Nephron (organoid): ENCODE measurements at regions not wholly inside any gene's neighbourhood (a gene's known extent, or its start where the extent isn't known, plus 50 kb on each side); places are given as distances from the start of the nearest gene placed in this dataset.

ENCODE experiments used
- H3K27ac Mint-ChIP-seq, 3 experiments: 2 replicates each; pipeline ENCODE4 v1.8.0; 2020; ENCODE audit warnings: mixed read lengths in 3 of 3, mild to moderate bottlenecking in 2 of 3, moderate library complexity in 1 of 3
- H3K27me3 Mint-ChIP-seq: 2 replicates; pipeline ENCODE4 v1.8.0; 2021; ENCODE audit warnings: low read depth, mild to moderate bottlenecking, moderate library complexity, mixed read lengths
- H3K36me3 Mint-ChIP-seq: 2 replicates; pipeline ENCODE4 v1.8.0; 2020; ENCODE audit warnings: low read depth, mixed read lengths
- H3K4me1 Mint-ChIP-seq: 2 replicates; pipeline ENCODE4 v1.8.0; 2020; ENCODE audit warnings: mixed read lengths
- H3K4me3 Mint-ChIP-seq, 3 experiments: 2 replicates each; pipeline ENCODE4 v1.8.0; 2020; ENCODE audit warnings: mild to moderate bottlenecking in 3 of 3, mixed read lengths in 3 of 3, moderate library complexity in 2 of 3
- H3K9me3 Mint-ChIP-seq: 2 replicates; pipeline ENCODE4 v1.8.0; 2020; ENCODE audit warnings: mixed read lengths
- TF ChIP-seq, protein P1 (sequence below), 3 experiments: fragments of 200-600 bp; sonication (generic); IDR thresholded peaks; one replicate each; pipeline ENCODE4 v1.5.0; 2021; ENCODE audit warnings: antibody characterized with exemption in 3 of 3; ENCODE audit not compliant: unreplicated experiment in 3 of 3

GRCh38 chr16:86087896-86088230, 188.9 kb downstream of the IRF8 start:
- Mint-ChIP-seq H3K27me3 (peaks cover 76% of the 10 kb centered on the region), H3K36me3 (no peaks in the 10 kb centered on the region), H3K27ac (no peak overlapping the region), H3K4me1 (no peaks in the 10 kb centered on the region), H3K9me3 (no peaks in the 10 kb centered on the region), H3K4me3 (no peak overlapping the region)
- TF ChIP-seq, protein P1, sequence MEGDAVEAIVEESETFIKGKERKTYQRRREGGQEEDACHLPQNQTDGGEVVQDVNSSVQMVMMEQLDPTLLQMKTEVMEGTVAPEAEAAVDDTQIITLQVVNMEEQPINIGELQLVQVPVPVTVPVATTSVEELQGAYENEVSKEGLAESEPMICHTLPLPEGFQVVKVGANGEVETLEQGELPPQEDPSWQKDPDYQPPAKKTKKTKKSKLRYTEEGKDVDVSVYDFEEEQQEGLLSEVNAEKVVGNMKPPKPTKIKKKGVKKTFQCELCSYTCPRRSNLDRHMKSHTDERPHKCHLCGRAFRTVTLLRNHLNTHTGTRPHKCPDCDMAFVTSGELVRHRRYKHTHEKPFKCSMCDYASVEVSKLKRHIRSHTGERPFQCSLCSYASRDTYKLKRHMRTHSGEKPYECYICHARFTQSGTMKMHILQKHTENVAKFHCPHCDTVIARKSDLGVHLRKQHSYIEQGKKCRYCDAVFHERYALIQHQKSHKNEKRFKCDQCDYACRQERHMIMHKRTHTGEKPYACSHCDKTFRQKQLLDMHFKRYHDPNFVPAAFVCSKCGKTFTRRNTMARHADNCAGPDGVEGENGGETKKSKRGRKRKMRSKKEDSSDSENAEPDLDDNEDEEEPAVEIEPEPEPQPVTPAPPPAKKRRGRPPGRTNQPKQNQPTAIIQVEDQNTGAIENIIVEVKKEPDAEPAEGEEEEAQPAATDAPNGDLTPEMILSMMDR (IDR thresholded peaks at IDR 0.05; ENCODE audit: unreplicated experiment in 3 of 3), result no peak

- TF ChIP-seq, protein P1 (IDR thresholded peaks at IDR 0.05; ENCODE audit: unreplicated experiment in 3 of 3), result no peak
- Mint-ChIP-seq H3K27ac (no peak overlapping the region), H3K9me3 (no peaks in the 10 kb centered on the region), H3K27me3 (peaks cover 76% of the 10 kb centered on the region), H3K4me1 (no peaks in the 10 kb centered on the region), H3K4me3 (no peak overlapping the region), H3K36me3 (no peaks in the 10 kb centered on the region)
Observed at GRCh38 chr16:86088287-86088686, 189.3 kb downstream of the IRF8 start.

- H3K4me3 Mint-ChIP-seq, result no peak overlapping the region
- no peak overlapping the region for H3K27ac Mint-ChIP-seq
- H3K36me3 Mint-ChIP-seq, result no peaks in the 10 kb centered on the region
- TF ChIP-seq, protein P1 (IDR thresholded peaks at IDR 0.05; ENCODE audit: unreplicated experiment in 3 of 3), result no peak
- H3K27me3 Mint-ChIP-seq, result peaks cover 76% of the 10 kb centered on the region
- no peaks in the 10 kb centered on the region for H3K9me3 Mint-ChIP-seq
- no peaks in the 10 kb centered on the region for H3K4me1 Mint-ChIP-seq
Observed at GRCh38 chr16:86088816-86089215, 189.9 kb downstream of the IRF8 start.

- TF ChIP-seq, protein P1 (IDR thresholded peaks at IDR 0.05; ENCODE audit: unreplicated experiment in 3 of 3), result no peak
- no peak overlapping the region for H3K27ac Mint-ChIP-seq
- H3K27me3 Mint-ChIP-seq, result peaks cover 73% of the 10 kb centered on the region
- no peaks in the 10 kb centered on the region for H3K36me3 Mint-ChIP-seq
- H3K4me3 Mint-ChIP-seq, result no peak overlapping the region
- no peaks in the 10 kb centered on the region for H3K9me3 Mint-ChIP-seq
- H3K4me1 Mint-ChIP-seq, result no peaks in the 10 kb centered on the region
Observed at GRCh38 chr16:86089334-86089900, 190.5 kb downstream of the IRF8 start.

DNA sequence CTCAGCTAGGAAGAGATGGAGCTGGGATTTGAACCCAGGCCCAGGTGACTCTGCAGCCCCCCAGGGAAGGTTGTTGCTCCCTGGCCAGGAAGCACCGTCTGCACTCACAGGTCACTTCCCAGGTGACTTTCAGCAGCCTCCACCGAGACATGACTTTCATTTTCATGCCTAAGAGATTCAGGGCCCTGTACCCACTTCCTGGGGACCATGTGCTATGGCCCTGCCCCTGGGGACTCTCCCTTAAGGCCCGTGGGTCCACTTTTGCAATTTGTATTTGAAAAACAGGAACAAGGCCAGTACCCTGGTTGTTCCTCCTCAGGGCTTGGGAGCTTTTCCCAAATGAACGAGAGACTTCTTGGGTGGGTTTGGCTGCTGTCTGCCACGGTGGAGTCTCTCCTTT, 191.0 kb downstream of the IRF8 start:
- no peaks in the 10 kb centered on the region for H3K4me1 Mint-ChIP-seq
- no peaks in the 10 kb centered on the region for H3K9me3 Mint-ChIP-seq
- peaks cover 68% of the 10 kb centered on the region for H3K27me3 Mint-ChIP-seq
- H3K36me3 Mint-ChIP-seq, result no peaks in the 10 kb centered on the region
- TF ChIP-seq, protein P1 (IDR thresholded peaks at IDR 0.05; ENCODE audit: unreplicated experiment in 3 of 3), result no peak
- H3K27ac Mint-ChIP-seq, result no peak overlapping the region
- no peak overlapping the region for H3K4me3 Mint-ChIP-seq

DNA sequence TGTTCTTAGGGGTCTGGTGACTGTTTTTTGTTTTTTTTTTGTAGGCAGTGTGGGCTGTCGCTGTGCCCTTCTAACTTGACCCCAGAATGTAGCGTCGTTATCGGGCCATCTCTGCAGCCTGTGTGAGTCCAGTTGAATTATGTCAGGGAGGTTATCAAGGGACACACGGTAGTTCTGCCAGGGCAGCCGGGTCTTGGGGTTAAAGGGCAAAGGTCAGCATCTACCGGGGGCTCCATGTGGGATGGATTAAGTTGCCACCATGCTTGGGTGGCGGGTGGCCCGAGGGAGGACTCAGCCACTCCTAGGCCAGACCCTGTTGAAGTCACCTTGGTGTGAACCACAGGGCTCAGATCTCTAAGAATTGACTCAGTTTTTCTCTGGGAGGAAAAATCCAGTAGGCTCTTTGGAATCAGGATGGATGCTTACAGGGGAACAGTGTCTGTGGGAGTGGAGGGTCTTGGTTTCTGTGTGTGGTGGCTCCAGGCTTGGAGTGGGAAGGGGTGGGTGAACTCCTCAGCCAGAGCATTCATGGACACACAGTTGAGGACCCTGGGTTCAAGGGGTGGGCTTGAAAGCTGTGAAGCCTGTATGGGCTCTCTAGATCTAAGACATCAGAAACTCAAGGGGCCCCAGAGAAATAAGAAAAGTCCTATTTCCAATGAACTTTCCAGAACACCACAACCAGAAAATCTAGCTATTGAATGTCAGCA, 191.7 kb downstream of the IRF8 start:
- no peaks in the 10 kb centered on the region for H3K36me3 Mint-ChIP-seq
- peaks cover 71% of the 10 kb centered on the region for H3K27me3 Mint-ChIP-seq
- no peaks in the 10 kb centered on the region for H3K9me3 Mint-ChIP-seq
- H3K4me1 Mint-ChIP-seq, result no peaks in the 10 kb centered on the region
- H3K4me3 Mint-ChIP-seq, result no peak overlapping the region
- H3K27ac Mint-ChIP-seq, result no peak overlapping the region
- TF ChIP-seq, protein P1 (IDR thresholded peaks at IDR 0.05; ENCODE audit: unreplicated experiment in 3 of 3), result no peak
